Esophagus muscularis mucosa (tissue), 4 donors: ENCODE measurements at regions not wholly inside any gene's neighbourhood (a gene's known extent, or its start where the extent isn't known, plus 50 kb on each side); places are given as distances from the start of the nearest gene placed in this dataset.
"Not testable (repeated sequence)": the region's sequence is repeated elsewhere in the genome, so short reads cannot be mapped to it uniquely, and the experiment has no call there.

Source experiments
- DNase-seq: peaks from one replicate; pipeline ENCODE4 v3.0.0-alpha.2; 2017; ENCODE audit errors: extremely low spot score
- H3K27ac ChIP-seq, 4 donors: fragments of 200-600 bp; sonication (generic); replicated peaks in 1 of 4; 1 replicate in 3 of 4; 2 replicates in 1 of 4; pipeline ENCODE4 v1.5.1; 2016 to 2019; ENCODE audit warnings: mild to moderate bottlenecking in 1 of 4
- H3K27me3 ChIP-seq, 4 donors: fragments of 200-600 bp; sonication (generic); one replicate each; pipeline versions ENCODE4 v1.5.1 to v1.6.0; 2016 to 2019
- H3K36me3 ChIP-seq, 4 donors: fragments of 200-600 bp; sonication (generic); one replicate each; pipeline ENCODE4 v1.5.1; 2016 to 2019
- H3K4me1 ChIP-seq, 4 donors: fragments of 200-600 bp; sonication (generic); one replicate each; pipeline ENCODE4 v1.5.1; 2016 to 2019
- H3K4me3 ChIP-seq, 4 donors: fragments of 200-600 bp; sonication (generic); 1 replicate in 2 of 4; 2 replicates in 2 of 4; pipeline ENCODE4 v1.5.1; 2016 to 2019; ENCODE audit warnings: mild to moderate bottlenecking in 4 of 4, moderate library complexity in 1 of 4
- H3K9me3 ChIP-seq, 4 donors: fragments of 200-600 bp; sonication (generic); 1 replicate in 3 of 4; 2 replicates in 1 of 4; pipeline ENCODE4 v1.5.1; 2016 to 2019
- EP300 ChIP-seq: sonication (generic); formaldehyde crosslinking; IDR thresholded peaks from one replicate; pipeline ENCODE4 v1.6.1; 2017; ENCODE audit warnings: antibody characterized with exemption
- POLR2A ChIP-seq: fragments of 450-650 bp; IDR thresholded peaks from one replicate; pipeline ENCODE4 v1.6.1; 2017; ENCODE audit warnings: antibody characterized with exemption, moderate library complexity, mild to moderate bottlenecking, low read depth
- POLR2AphosphoS5 ChIP-seq, 2 donors: sonication (generic); formaldehyde crosslinking; IDR thresholded peaks; one replicate each; pipeline ENCODE4 v1.6.1; 2017; ENCODE audit warnings: antibody characterized with exemption in 2 of 2
- WGBS: methylation state at CpG from one replicate; pipeline ENCODE4 v1.1.5; 2018; 5-methylcytosine and 5-hydroxymethylcytosine counted together
- intact Hi-C: fragments of 100-400 bp; cut with DNase I; formaldehyde crosslinking; loops from one replicate; pipeline ENCODE4 v1.15.1; 2023
- TF ChIP-seq, protein P1 (sequence below), 3 experiments: fragments of 200-600 bp in 2 of 3; fragments of 450-650 bp in 1 of 3; sonication (generic) in 2 of 3; IDR thresholded peaks; one replicate each; pipeline ENCODE4 v1.5.1; 2017 to 2019; ENCODE audit warnings: antibody characterized with exemption in 3 of 3, mild to moderate bottlenecking in 2 of 3, moderate library complexity in 1 of 3

GRCh38 chr5:58300346-58300895 is 159.5 kb downstream of the PLK2 start:
- TF ChIP-seq POLR2A (no peak), EP300 (no peak), POLR2AphosphoS5 (IDR thresholded peaks at IDR 0.05) (no peak)
- TF ChIP-seq, protein P1, sequence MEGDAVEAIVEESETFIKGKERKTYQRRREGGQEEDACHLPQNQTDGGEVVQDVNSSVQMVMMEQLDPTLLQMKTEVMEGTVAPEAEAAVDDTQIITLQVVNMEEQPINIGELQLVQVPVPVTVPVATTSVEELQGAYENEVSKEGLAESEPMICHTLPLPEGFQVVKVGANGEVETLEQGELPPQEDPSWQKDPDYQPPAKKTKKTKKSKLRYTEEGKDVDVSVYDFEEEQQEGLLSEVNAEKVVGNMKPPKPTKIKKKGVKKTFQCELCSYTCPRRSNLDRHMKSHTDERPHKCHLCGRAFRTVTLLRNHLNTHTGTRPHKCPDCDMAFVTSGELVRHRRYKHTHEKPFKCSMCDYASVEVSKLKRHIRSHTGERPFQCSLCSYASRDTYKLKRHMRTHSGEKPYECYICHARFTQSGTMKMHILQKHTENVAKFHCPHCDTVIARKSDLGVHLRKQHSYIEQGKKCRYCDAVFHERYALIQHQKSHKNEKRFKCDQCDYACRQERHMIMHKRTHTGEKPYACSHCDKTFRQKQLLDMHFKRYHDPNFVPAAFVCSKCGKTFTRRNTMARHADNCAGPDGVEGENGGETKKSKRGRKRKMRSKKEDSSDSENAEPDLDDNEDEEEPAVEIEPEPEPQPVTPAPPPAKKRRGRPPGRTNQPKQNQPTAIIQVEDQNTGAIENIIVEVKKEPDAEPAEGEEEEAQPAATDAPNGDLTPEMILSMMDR (IDR thresholded peaks at IDR 0.05) = no peak
- Histone ChIP-seq H3K4me1 (no peaks in the 10 kb centered on the region), H3K36me3 (no peaks in the 10 kb centered on the region), H3K27me3 (no peaks in the 10 kb centered on the region), H3K27ac (no peak overlapping the region), H3K9me3 (no peaks in the 10 kb centered on the region), H3K4me3 (no peak overlapping the region)
- no peak for DNase-seq
- WGBS = 90% methylated on average over 2 of the region's 2 CpGs
- intact Hi-C loops = no loop called here

DNA sequence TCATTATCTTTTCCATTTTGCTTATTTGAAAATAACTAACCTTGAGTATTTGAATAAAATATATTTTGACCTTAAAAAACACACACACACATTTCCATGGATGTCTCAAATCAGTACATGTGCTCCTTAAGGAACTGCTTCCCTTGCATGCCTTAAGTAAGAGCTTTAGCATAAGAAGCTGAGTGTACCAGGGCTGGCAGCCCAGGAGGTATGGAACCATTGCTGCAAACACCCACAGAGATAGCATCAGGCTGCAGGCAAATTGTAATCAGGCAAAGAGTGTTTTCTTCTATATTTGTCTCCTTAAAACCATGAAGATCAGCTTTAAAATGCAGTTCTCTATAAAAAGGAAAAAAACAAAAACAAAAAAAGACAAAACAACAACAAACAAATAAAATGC is 160.6 kb downstream of the PLK2 start:
- no peak for TF ChIP-seq POLR2AphosphoS5 (IDR thresholded peaks at IDR 0.05)
- TF ChIP-seq EP300 = no peak
- no peak for TF ChIP-seq POLR2A
- TF ChIP-seq, protein P1 (IDR thresholded peaks at IDR 0.05) = no peak
- Histone ChIP-seq H3K4me3 (no peak overlapping the region), H3K27me3 (no peaks in the 10 kb centered on the region), H3K36me3 (no peaks in the 10 kb centered on the region), H3K9me3 (no peaks in the 10 kb centered on the region), H3K4me1 (no peaks in the 10 kb centered on the region), H3K27ac (no peak overlapping the region)
- intact Hi-C loops = no loop called here
- DNase-seq = no peak

DNA sequence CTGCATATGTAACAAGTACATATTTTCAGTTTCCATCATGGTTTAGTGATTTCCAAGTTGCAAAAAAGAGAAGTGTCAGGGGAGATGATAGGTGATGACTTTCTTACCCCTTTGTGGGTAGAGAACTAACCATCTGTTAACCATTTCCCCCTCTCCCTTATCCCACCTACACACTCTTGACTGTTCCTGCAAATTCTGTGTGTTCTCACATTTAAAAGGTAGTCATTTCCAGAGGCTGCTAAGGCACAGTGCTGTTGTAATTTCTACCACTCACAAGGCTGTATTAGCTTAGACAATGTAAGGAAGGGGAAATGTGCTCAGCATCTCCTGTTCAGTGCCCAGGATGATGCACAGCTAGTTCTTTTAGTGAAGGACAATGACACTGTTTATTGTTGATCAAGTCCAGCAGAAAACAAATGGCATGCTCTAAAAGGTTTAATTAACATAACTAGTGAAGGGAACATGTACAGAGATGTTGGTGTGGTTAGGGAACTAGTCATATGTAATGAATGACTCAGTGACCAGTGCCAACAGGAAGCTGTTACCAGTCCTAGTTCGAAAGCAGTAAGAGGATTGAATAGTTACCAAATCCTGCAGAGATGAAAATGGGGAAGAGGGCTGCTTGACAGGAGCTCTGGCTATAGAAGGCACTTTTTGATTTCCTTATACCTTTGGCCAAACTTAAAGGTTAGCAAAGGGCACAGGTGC is 165.1 kb downstream of the PLK2 start:
- no peaks in the 10 kb centered on the region for H3K9me3 ChIP-seq
- TF ChIP-seq, protein P1 (IDR thresholded peaks at IDR 0.05) = no peak
- intact Hi-C loops = no loop called here
- no peaks in the 10 kb centered on the region for H3K27me3 ChIP-seq
- H3K4me1 ChIP-seq = no peaks in the 10 kb centered on the region
- no peak overlapping the region for H3K27ac ChIP-seq
- no peaks in the 10 kb centered on the region for H3K36me3 ChIP-seq
- DNase-seq = no peak
- WGBS = 52% methylated on average over 1 of the region's 1 CpG
- no peak overlapping the region for H3K4me3 ChIP-seq

DNA sequence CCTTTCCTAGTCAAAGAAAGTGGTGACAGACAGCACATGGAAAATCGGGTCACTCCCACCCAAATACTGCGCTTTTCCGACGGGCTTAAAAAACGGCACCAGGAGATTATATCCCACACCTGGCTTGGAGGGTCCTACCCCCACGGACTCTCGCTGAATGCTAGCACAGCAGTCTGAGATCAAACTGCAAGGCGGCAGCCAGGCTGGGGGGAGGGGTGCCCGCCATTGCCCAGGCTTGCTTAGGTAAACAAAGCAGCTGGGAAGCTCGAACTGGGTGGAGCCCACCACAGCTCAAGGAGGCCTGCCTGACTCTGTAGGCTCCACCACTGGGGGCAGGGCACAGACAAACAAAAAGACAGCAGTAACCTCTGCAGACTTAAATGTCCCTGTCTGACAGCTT is 171.6 kb downstream of the PLK2 start:
- H3K27ac ChIP-seq, H3K4me3 ChIP-seq, H3K9me3 ChIP-seq, H3K36me3 ChIP-seq, H3K4me1 ChIP-seq, DNase-seq, H3K27me3 ChIP-seq, intact Hi-C loops: not testable (repeated sequence)
- 82% methylated on average over 10 of the region's 10 CpGs for WGBS

DNA sequence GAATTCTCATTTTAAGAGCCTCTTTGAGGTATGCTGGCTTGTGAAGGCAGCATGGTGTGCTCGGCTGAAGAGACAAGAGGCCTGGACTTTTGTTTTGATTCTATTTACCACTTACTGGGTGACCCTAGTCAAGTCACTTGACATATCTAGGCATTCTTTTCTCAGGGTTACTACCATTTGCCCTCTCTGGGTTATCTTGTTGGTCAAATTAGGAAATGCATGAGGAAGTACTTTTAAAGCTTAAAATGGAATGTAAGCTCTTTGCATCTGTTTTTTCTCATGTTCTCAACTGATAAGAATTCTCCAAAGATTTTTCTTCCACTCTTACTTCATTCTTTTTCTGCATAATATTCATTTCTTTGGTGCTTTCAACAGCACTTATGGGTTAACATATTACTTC is 173.1 kb downstream of the PLK2 start:
- WGBS = 100% methylated on average over 1 of the region's 1 CpG
- Histone ChIP-seq H3K9me3 (no peaks in the 10 kb centered on the region), H3K27me3 (no peaks in the 10 kb centered on the region), H3K4me3 (no peak overlapping the region), H3K4me1 (no peaks in the 10 kb centered on the region), H3K36me3 (no peaks in the 10 kb centered on the region), H3K27ac (no peak overlapping the region)
- intact Hi-C loops = no loop called here
- no peak for DNase-seq
- TF ChIP-seq, protein P1 (IDR thresholded peaks at IDR 0.05) = no peak
- TF ChIP-seq POLR2AphosphoS5 (IDR thresholded peaks at IDR 0.05) = no peak
- no peak for TF ChIP-seq EP300
- TF ChIP-seq POLR2A = no peak
